ENCODE measurements at regions not wholly inside any gene's neighbourhood (a gene's known extent, or its start where the extent isn't known, plus 50 kb on each side); places are given as distances from the start of the nearest gene placed in this dataset.
"Not testable (repeated sequence)": the region's sequence is repeated elsewhere in the genome, so short reads cannot be mapped to it uniquely, and the experiment has no call there.

- DNase-seq (ENCODE audit: low spot score): no peak
Observed at GRCh38 chr18:57951117-57951796, 92.8 kb upstream of the NEDD4L start.

GRCh38 chr18:57950542-57950941 is 93.5 kb upstream of the NEDD4L start:
- no peak for DNase-seq (ENCODE audit: low spot score)
- WGBS: 96% methylated on average over 2 of the region's 2 CpGs
- Histone ChIP-seq H3K27ac (ENCODE audit: low read depth in 1 of 2, low read length in 2 of 2) (no peak overlapping the region), H3K27me3 (ENCODE audit: control insufficient read depth in 4 of 4, insufficient read depth in 4 of 4, low read length in 3 of 4) (no peaks in the 10 kb centered on the region), H3K4me3 (ENCODE audit: low read depth in 1 of 3, low read length in 3 of 3) (no peak overlapping the region), H3K36me3 (ENCODE audit: control insufficient read depth in 4 of 4, insufficient read depth in 3 of 4, low read depth in 1 of 4, low read length in 3 of 4) (no peaks in the 10 kb centered on the region), H3K9ac (ENCODE audit: low read depth in 1 of 2, low read length in 2 of 2) (no peak overlapping the region), H3K4me1 (ENCODE audit: control insufficient read depth in 4 of 4, insufficient read depth in 4 of 4, low read length in 3 of 4) (no peaks in the 10 kb centered on the region), H3K9me3 (ENCODE audit: control insufficient read depth in 4 of 4, low read length in 3 of 4) (no peaks in the 10 kb centered on the region)
- TF ChIP-seq SP1 (IDR thresholded peaks at IDR 0.05) (no peak), RAD21 (IDR thresholded peaks at IDR 0.05) (no peak), YY1 (IDR thresholded peaks at IDR 0.05) (no peak)

More at GRCh38 chr18:57951117-57951796, 92.8 kb upstream of the NEDD4L start:
- TF ChIP-seq, protein P1, sequence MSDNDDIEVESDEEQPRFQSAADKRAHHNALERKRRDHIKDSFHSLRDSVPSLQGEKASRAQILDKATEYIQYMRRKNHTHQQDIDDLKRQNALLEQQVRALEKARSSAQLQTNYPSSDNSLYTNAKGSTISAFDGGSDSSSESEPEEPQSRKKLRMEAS (IDR thresholded peaks at IDR 0.05): no peak
- no peak for TF ChIP-seq EGR1 (IDR thresholded peaks at IDR 0.05; ENCODE audit: low read depth in 2 of 2)
- TF ChIP-seq ZBTB33 (IDR thresholded peaks at IDR 0.05): no peak
- no peak for TF ChIP-seq SP1 (IDR thresholded peaks at IDR 0.05)
- no peak for TF ChIP-seq YY1 (IDR thresholded peaks at IDR 0.05)
- H3K4me1 ChIP-seq (ENCODE audit: control insufficient read depth in 4 of 4, insufficient read depth in 4 of 4, low read length in 3 of 4): no peaks in the 10 kb centered on the region
- no peaks in the 10 kb centered on the region for H3K9me3 ChIP-seq (ENCODE audit: control insufficient read depth in 4 of 4, low read length in 3 of 4)
- 88% methylated on average over 8 of the region's 8 CpGs for WGBS
- H3K36me3 ChIP-seq (ENCODE audit: control insufficient read depth in 4 of 4, insufficient read depth in 3 of 4, low read depth in 1 of 4, low read length in 3 of 4): no peaks in the 10 kb centered on the region
- H3K27me3 ChIP-seq (ENCODE audit: control insufficient read depth in 4 of 4, insufficient read depth in 4 of 4, low read length in 3 of 4): no peaks in the 10 kb centered on the region
- no peak overlapping the region for H3K4me3 ChIP-seq (ENCODE audit: low read depth in 1 of 3, low read length in 3 of 3)
- H3K27ac ChIP-seq (ENCODE audit: low read depth in 1 of 2, low read length in 2 of 2): no peak overlapping the region
- H3K9ac ChIP-seq (ENCODE audit: low read depth in 1 of 2, low read length in 2 of 2): no peak overlapping the region

GRCh38 chr18:57949335-57949734 is 94.7 kb upstream of the NEDD4L start:
- H3K27ac ChIP-seq (ENCODE audit: low read depth in 1 of 2, low read length in 2 of 2): not testable (repeated sequence)
- WGBS: 93% methylated on average over 7 of the region's 7 CpGs

GRCh38 chr18:57947117-57947516 is 96.9 kb upstream of the NEDD4L start:
- Histone ChIP-seq H3K27me3 (ENCODE audit: control insufficient read depth in 4 of 4, insufficient read depth in 4 of 4, low read length in 3 of 4) (no peaks in the 10 kb centered on the region), H3K4me1 (ENCODE audit: control insufficient read depth in 4 of 4, insufficient read depth in 4 of 4, low read length in 3 of 4) (no peaks in the 10 kb centered on the region), H3K27ac (ENCODE audit: low read depth in 1 of 2, low read length in 2 of 2) (no peak overlapping the region), H3K36me3 (ENCODE audit: control insufficient read depth in 4 of 4, insufficient read depth in 3 of 4, low read depth in 1 of 4, low read length in 3 of 4) (no peaks in the 10 kb centered on the region), H3K9me3 (ENCODE audit: control insufficient read depth in 4 of 4, low read length in 3 of 4) (no peaks in the 10 kb centered on the region), H3K4me3 (ENCODE audit: low read depth in 1 of 3, low read length in 3 of 3) (no peak overlapping the region), H3K9ac (ENCODE audit: low read depth in 1 of 2, low read length in 2 of 2) (no peak overlapping the region)
- TF ChIP-seq FOXA1 (IDR thresholded peaks at IDR 0.05): no peak
- TF ChIP-seq TAF1 (conservative IDR thresholded peaks at IDR 0.05): no peak
- TF ChIP-seq YY1 (IDR thresholded peaks at IDR 0.05): no peak
- no peak for TF ChIP-seq RAD21 (IDR thresholded peaks at IDR 0.05)
- WGBS: 95% methylated on average over 3 of the region's 3 CpGs
- DNase-seq (ENCODE audit: low spot score): no peak

More at GRCh38 chr18:57949335-57949734, 94.7 kb upstream of the NEDD4L start:
- not testable (repeated sequence) for H3K9me3 ChIP-seq (ENCODE audit: control insufficient read depth in 4 of 4, low read length in 3 of 4); H3K27me3 ChIP-seq (ENCODE audit: control insufficient read depth in 4 of 4, insufficient read depth in 4 of 4, low read length in 3 of 4); H3K36me3 ChIP-seq (ENCODE audit: control insufficient read depth in 4 of 4, insufficient read depth in 3 of 4, low read depth in 1 of 4, low read length in 3 of 4); H3K4me1 ChIP-seq (ENCODE audit: control insufficient read depth in 4 of 4, insufficient read depth in 4 of 4, low read length in 3 of 4); H3K4me3 ChIP-seq (ENCODE audit: low read depth in 1 of 3, low read length in 3 of 3); DNase-seq (ENCODE audit: low spot score); H3K9ac ChIP-seq (ENCODE audit: low read depth in 1 of 2, low read length in 2 of 2)

Data from liver (tissue), 7 donors.